ENCODE measurements at regions not wholly inside any gene's neighbourhood (a gene's known extent, or its start where the extent isn't known, plus 50 kb on each side); places are given as distances from the start of the nearest gene placed in this dataset.
A peak's percentile ranks its signal among the peaks of the same experiment; 100 is the strongest.

- H3K27me3 ChIP-seq (ENCODE audit: control insufficient read depth, insufficient read depth, low read length), result no peaks in the 10 kb centered on the region
- H3K36me3 ChIP-seq (replicated peaks; ENCODE audit: control insufficient read depth, insufficient read depth, low read length), result no peaks in the 10 kb centered on the region
- no peak overlapping the region for H3K4me3 ChIP-seq (ENCODE audit: insufficient read depth, low read depth, low read length)
- no peak for DNase-seq
Measured at GRCh38 chr5:90191352-90192045, 218.1 kb downstream of the CETN3 start.

GRCh38 chr5:90185897-90186468 is 223.6 kb downstream of the CETN3 start:
- H3K27me3 ChIP-seq (ENCODE audit: control insufficient read depth, insufficient read depth, low read length), result no peaks in the 10 kb centered on the region
- H3K4me3 ChIP-seq (ENCODE audit: insufficient read depth, low read depth, low read length), result no peak overlapping the region
- no peak for DNase-seq
- no peaks in the 10 kb centered on the region for H3K36me3 ChIP-seq (replicated peaks; ENCODE audit: control insufficient read depth, insufficient read depth, low read length)

- H3K27me3 ChIP-seq (ENCODE audit: control insufficient read depth, insufficient read depth, low read length), result no peaks in the 10 kb centered on the region
- H3K4me3 ChIP-seq (ENCODE audit: insufficient read depth, low read depth, low read length), result no peak overlapping the region
- H3K36me3 ChIP-seq (replicated peaks; ENCODE audit: control insufficient read depth, insufficient read depth, low read length), result no peaks in the 10 kb centered on the region
- DNase-seq, result no peak
Measured at GRCh38 chr5:90184764-90185163, 224.8 kb downstream of the CETN3 start.

GRCh38 chr5:90182726-90183125 is 226.8 kb downstream of the CETN3 start:
- Histone ChIP-seq H3K27me3 (ENCODE audit: control insufficient read depth, insufficient read depth, low read length) (no peaks in the 10 kb centered on the region), H3K36me3 (replicated peaks; ENCODE audit: control insufficient read depth, insufficient read depth, low read length) (no peaks in the 10 kb centered on the region), H3K4me3 (ENCODE audit: insufficient read depth, low read depth, low read length) (no peak overlapping the region)
- no peak for DNase-seq

GRCh38 chr5:90174236-90174635 is 235.3 kb downstream of the CETN3 start:
- no peaks in the 10 kb centered on the region for H3K36me3 ChIP-seq (replicated peaks; ENCODE audit: control insufficient read depth, insufficient read depth, low read length)
- no peak overlapping the region for H3K4me3 ChIP-seq (ENCODE audit: insufficient read depth, low read depth, low read length)
- DNase-seq, result no peak
- no peaks in the 10 kb centered on the region for H3K27me3 ChIP-seq (ENCODE audit: control insufficient read depth, insufficient read depth, low read length)

- Histone ChIP-seq H3K4me3 (ENCODE audit: insufficient read depth, low read depth, low read length) (no peak overlapping the region), H3K27me3 (ENCODE audit: control insufficient read depth, insufficient read depth, low read length) (no peaks in the 10 kb centered on the region), H3K36me3 (replicated peaks; ENCODE audit: control insufficient read depth, insufficient read depth, low read length) (no peaks in the 10 kb centered on the region)
- DNase-seq, result no peak
Measured at GRCh38 chr5:90173299-90174030, 236.1 kb downstream of the CETN3 start.

GRCh38 chr5:90171466-90171865 is 238.1 kb downstream of the CETN3 start:
- DNase-seq, result no peak
- Histone ChIP-seq H3K27me3 (ENCODE audit: control insufficient read depth, insufficient read depth, low read length) (no peaks in the 10 kb centered on the region), H3K4me3 (ENCODE audit: insufficient read depth, low read depth, low read length) (no peak overlapping the region), H3K36me3 (replicated peaks; ENCODE audit: control insufficient read depth, insufficient read depth, low read length) (no peaks in the 10 kb centered on the region)

- no peak for DNase-seq
- H3K27me3 ChIP-seq (ENCODE audit: control insufficient read depth, insufficient read depth, low read length), result no peaks in the 10 kb centered on the region
- H3K4me3 ChIP-seq (ENCODE audit: insufficient read depth, low read depth, low read length), result no peak overlapping the region
- no peaks in the 10 kb centered on the region for H3K36me3 ChIP-seq (replicated peaks; ENCODE audit: control insufficient read depth, insufficient read depth, low read length)
Measured at GRCh38 chr5:90170261-90170660, 239.3 kb downstream of the CETN3 start.

- Histone ChIP-seq H3K4me3 (ENCODE audit: insufficient read depth, low read depth, low read length) (no peak overlapping the region), H3K27me3 (ENCODE audit: control insufficient read depth, insufficient read depth, low read length) (no peaks in the 10 kb centered on the region), H3K36me3 (replicated peaks; ENCODE audit: control insufficient read depth, insufficient read depth, low read length) (no peaks in the 10 kb centered on the region)
- DNase-seq, result no peak
Measured at GRCh38 chr5:90169078-90169477, 240.5 kb downstream of the CETN3 start.

- DNase-seq, result no peak
- Histone ChIP-seq H3K36me3 (replicated peaks; ENCODE audit: control insufficient read depth, insufficient read depth, low read length) (no peaks in the 10 kb centered on the region), H3K4me3 (ENCODE audit: insufficient read depth, low read depth, low read length) (no peak overlapping the region), H3K27me3 (ENCODE audit: control insufficient read depth, insufficient read depth, low read length) (no peaks in the 10 kb centered on the region)
Measured at GRCh38 chr5:90168399-90168798, 241.2 kb downstream of the CETN3 start.

- no peaks in the 10 kb centered on the region for H3K27me3 ChIP-seq (ENCODE audit: control insufficient read depth, insufficient read depth, low read length)
- no peak for DNase-seq
Measured at GRCh38 chr5:90166816-90167215, 242.7 kb downstream of the CETN3 start.

GRCh38 chr5:90162324-90162723 is 247.2 kb downstream of the CETN3 start:
- DNase-seq, result no peak

More at GRCh38 chr5:90166816-90167215, 242.7 kb downstream of the CETN3 start:
- H3K4me3 ChIP-seq (ENCODE audit: insufficient read depth, low read depth, low read length), result no peak overlapping the region
- no peaks in the 10 kb centered on the region for H3K36me3 ChIP-seq (replicated peaks; ENCODE audit: control insufficient read depth, insufficient read depth, low read length)

GRCh38 chr5:90161414-90161813 is 248.1 kb downstream of the CETN3 start:
- peak; percentile 39 for DNase-seq
- no peaks in the 10 kb centered on the region for H3K36me3 ChIP-seq (replicated peaks; ENCODE audit: control insufficient read depth, insufficient read depth, low read length)
- no peaks in the 10 kb centered on the region for H3K27me3 ChIP-seq (ENCODE audit: control insufficient read depth, insufficient read depth, low read length)
- H3K4me3 ChIP-seq (ENCODE audit: insufficient read depth, low read depth, low read length), result no peak overlapping the region

More at GRCh38 chr5:90162324-90162723, 247.2 kb downstream of the CETN3 start:
- no peak overlapping the region for H3K4me3 ChIP-seq (ENCODE audit: insufficient read depth, low read depth, low read length)
- no peaks in the 10 kb centered on the region for H3K27me3 ChIP-seq (ENCODE audit: control insufficient read depth, insufficient read depth, low read length)
- H3K36me3 ChIP-seq (replicated peaks; ENCODE audit: control insufficient read depth, insufficient read depth, low read length), result no peaks in the 10 kb centered on the region

- no peak for DNase-seq
- Histone ChIP-seq H3K36me3 (replicated peaks; ENCODE audit: control insufficient read depth, insufficient read depth, low read length) (no peaks in the 10 kb centered on the region), H3K4me3 (ENCODE audit: insufficient read depth, low read depth, low read length) (no peak overlapping the region), H3K27me3 (ENCODE audit: control insufficient read depth, insufficient read depth, low read length) (no peaks in the 10 kb centered on the region)
Measured at GRCh38 chr5:90158131-90158530, 251.4 kb downstream of the CETN3 start.

GRCh38 chr5:90153031-90153430 is 256.5 kb downstream of the CETN3 start:
- H3K4me3 ChIP-seq (ENCODE audit: insufficient read depth, low read depth, low read length), result no peak overlapping the region
- H3K36me3 ChIP-seq (replicated peaks; ENCODE audit: control insufficient read depth, insufficient read depth, low read length), result no peaks in the 10 kb centered on the region
- no peaks in the 10 kb centered on the region for H3K27me3 ChIP-seq (ENCODE audit: control insufficient read depth, insufficient read depth, low read length)
- DNase-seq, result no peak
